Testis (tissue), 2 donors: ENCODE measurements at regions not wholly inside any gene's neighbourhood (a gene's known extent, or its start where the extent isn't known, plus 50 kb on each side); places are given as distances from the start of the nearest gene placed in this dataset.

Experiments used
- DNase-seq: peaks from one replicate; pipeline ENCODE4 v3.0.0-alpha.2; 2019
- H3K27ac ChIP-seq, 2 donors: fragments of 200-600 bp; sonication (generic); one replicate each; pipeline ENCODE4 v1.5.1; 2019
- H3K27me3 ChIP-seq: fragments of 200-600 bp; sonication (generic); one replicate; pipeline ENCODE4 v1.5.1; 2019
- H3K36me3 ChIP-seq: fragments of 200-600 bp; sonication (generic); one replicate; pipeline ENCODE4 v1.5.1; 2017; ENCODE audit warnings: low read depth; ENCODE audit errors: missing control alignments
- H3K4me1 ChIP-seq: fragments of 200-600 bp; sonication (generic); one replicate; pipeline ENCODE4 v1.5.1; 2019
- H3K4me3 ChIP-seq, 2 donors: fragments of 200-600 bp; sonication (generic); one replicate each; pipeline ENCODE4 v1.5.1; 2017 to 2019
- H3K9me3 ChIP-seq: fragments of 200-600 bp; sonication (generic); one replicate; pipeline ENCODE4 v1.5.1; 2017
- POLR2A ChIP-seq: fragments of 450-650 bp; IDR thresholded peaks from one replicate; pipeline ENCODE4 v1.6.1; 2017; ENCODE audit warnings: antibody characterized with exemption, mild to moderate bottlenecking, moderate library complexity
- WGBS, 2 donors: methylation state at CpG; one replicate each; pipeline ENCODE4 v1.1.5; 2018; 5-methylcytosine and 5-hydroxymethylcytosine counted together
- intact Hi-C: fragments of 100-400 bp; cut with DNase I; formaldehyde crosslinking; loops from one replicate; pipeline ENCODE4 v1.15.1; 2023; ENCODE audit warnings: low total_unique reads
- TF ChIP-seq, protein P1 (sequence below), 3 experiments: fragments of 450-650 bp in 2 of 3; fragments of 200-600 bp in 1 of 3; sonication (generic) in 1 of 3; IDR thresholded peaks; one replicate each; pipeline ENCODE4 v1.5.1; 2016 to 2019; ENCODE audit warnings: antibody characterized with exemption in 3 of 3, mild to moderate bottlenecking in 2 of 3, moderate library complexity in 1 of 3

DNA sequence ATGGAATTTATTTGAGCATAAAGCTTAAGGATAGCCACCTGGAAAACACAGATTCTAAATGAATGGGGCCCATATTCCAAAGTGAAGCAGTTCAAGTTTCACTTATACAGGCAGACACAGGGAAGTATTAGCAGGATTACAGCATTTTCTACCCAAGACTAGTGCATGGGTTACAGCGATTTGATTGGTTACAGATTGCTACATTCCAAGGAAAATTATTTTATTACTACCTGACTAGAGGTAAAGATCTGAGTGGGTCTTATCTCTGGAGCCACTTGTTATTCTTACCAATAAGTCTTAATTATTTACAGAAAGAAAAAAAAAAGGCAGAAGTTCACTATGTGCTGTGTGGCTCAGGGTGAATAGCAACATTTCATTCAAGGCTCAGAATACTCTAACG is 87.4 kb upstream of the ITGB1 start:
- Histone ChIP-seq H3K9me3 (no peaks in the 10 kb centered on the region), H3K4me3 (no peak overlapping the region), H3K4me1 (peaks cover 4% of the 10 kb centered on the region), H3K27ac (no peak overlapping the region), H3K36me3 (no peaks in the 10 kb centered on the region), H3K27me3 (no peaks in the 10 kb centered on the region)
- intact Hi-C loops = no loop called here
- TF ChIP-seq POLR2A = no peak
- TF ChIP-seq, protein P1, sequence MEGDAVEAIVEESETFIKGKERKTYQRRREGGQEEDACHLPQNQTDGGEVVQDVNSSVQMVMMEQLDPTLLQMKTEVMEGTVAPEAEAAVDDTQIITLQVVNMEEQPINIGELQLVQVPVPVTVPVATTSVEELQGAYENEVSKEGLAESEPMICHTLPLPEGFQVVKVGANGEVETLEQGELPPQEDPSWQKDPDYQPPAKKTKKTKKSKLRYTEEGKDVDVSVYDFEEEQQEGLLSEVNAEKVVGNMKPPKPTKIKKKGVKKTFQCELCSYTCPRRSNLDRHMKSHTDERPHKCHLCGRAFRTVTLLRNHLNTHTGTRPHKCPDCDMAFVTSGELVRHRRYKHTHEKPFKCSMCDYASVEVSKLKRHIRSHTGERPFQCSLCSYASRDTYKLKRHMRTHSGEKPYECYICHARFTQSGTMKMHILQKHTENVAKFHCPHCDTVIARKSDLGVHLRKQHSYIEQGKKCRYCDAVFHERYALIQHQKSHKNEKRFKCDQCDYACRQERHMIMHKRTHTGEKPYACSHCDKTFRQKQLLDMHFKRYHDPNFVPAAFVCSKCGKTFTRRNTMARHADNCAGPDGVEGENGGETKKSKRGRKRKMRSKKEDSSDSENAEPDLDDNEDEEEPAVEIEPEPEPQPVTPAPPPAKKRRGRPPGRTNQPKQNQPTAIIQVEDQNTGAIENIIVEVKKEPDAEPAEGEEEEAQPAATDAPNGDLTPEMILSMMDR (IDR thresholded peaks at IDR 0.05) = no peak
- 66 to 81% methylated on average over 2 of the region's 2 CpGs for WGBS, 2 donors
- no peak for DNase-seq

DNA sequence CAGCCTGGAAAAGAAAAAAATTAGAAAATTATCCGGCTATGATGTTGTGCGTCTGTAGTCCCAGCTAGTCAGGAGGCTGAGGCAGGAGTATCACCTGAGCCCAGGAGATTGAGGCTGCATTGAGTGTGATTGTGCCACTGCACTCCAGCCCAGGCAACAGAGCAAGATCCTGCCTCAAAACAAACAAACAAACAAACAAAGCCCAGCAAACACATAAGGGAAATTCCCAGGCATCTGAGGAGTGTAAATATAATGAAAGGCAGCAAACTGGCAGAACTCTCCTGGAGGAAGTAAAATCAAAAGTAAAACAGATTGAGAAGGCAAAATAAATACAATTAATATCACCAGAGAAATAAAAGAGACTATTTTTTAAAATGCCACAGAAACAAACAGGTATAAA is 84.5 kb upstream of the ITGB1 start:
- Histone ChIP-seq H3K36me3 (no peaks in the 10 kb centered on the region), H3K27me3 (no peaks in the 10 kb centered on the region), H3K9me3 (no peaks in the 10 kb centered on the region), H3K4me3 (no peak overlapping the region), H3K4me1 (peaks cover 5% of the 10 kb centered on the region), H3K27ac (no peak overlapping the region)
- intact Hi-C loops = no loop called here
- WGBS, 2 donors = 94 to 100% methylated on average over 2 of the region's 2 CpGs
- DNase-seq = no peak
- TF ChIP-seq, protein P1 (IDR thresholded peaks at IDR 0.05) = no peak
- TF ChIP-seq POLR2A = no peak

DNA sequence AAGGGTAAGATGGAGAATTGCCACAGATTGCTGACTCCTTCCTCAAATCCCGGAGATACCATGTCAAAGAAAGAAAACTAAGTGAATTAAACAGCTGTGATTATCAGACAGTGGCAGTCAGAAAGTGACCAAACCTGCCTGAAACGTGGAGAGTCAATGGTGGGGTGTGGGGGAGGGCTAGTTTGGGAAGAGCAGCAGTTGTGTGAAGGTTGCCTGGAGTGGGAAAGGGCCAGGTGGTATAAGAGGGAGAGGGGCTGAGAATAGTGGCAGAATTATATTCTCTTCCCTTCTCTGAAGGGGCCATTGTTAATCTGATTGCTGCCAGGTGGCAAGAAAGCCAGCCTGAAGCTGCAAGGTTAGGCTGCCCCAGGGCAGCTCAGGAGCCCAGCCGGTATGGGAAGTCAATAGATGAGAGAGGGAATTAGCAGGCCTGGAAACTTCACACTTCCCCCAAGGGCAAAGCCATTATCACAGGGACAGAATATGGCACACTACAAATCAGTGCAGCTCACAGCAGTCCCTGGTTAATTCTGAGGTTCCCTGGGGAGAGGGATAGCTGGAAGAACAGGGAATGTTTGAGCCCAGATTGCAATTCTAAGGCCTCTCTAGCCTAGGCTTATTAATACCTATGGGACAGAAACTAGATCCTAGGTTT is 83.9 kb upstream of the ITGB1 start:
- TF ChIP-seq, protein P1 (IDR thresholded peaks at IDR 0.05) = no peak
- no peak for TF ChIP-seq POLR2A
- no peaks in the 10 kb centered on the region for H3K36me3 ChIP-seq
- DNase-seq = no peak
- H3K9me3 ChIP-seq = no peaks in the 10 kb centered on the region
- H3K4me3 ChIP-seq = no peak overlapping the region
- intact Hi-C loops = no loop called here
- no peak overlapping the region for H3K27ac ChIP-seq
- 61 to 84% methylated on average over 2 to 3 of the region's 3 CpGs for WGBS, 2 donors
- H3K27me3 ChIP-seq = no peaks in the 10 kb centered on the region
- H3K4me1 ChIP-seq = peaks cover 5% of the 10 kb centered on the region

DNA sequence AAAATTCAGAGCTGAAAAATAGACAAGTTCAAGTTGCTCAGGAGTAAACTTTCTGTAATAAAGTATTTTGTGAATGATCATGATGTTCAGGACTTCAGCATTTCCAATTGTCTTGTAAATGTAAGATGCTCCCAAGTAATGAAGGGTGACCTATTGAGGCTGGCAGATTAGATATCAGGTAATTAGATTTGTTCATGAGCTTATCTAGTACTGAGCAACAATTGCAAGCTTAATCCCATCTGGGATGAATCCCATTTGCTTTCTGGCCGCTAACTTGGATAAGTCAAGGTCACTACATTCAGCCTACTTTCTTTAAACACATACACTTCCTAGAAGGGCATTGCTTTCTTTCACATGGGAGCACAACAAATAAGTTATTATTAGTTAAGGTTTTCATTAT is 82.4 kb upstream of the ITGB1 start:
- Histone ChIP-seq H3K36me3 (no peaks in the 10 kb centered on the region), H3K4me3 (no peak overlapping the region), H3K4me1 (peaks cover 5% of the 10 kb centered on the region), H3K27me3 (no peaks in the 10 kb centered on the region), H3K9me3 (no peaks in the 10 kb centered on the region), H3K27ac (no peak overlapping the region)
- DNase-seq = no peak
- 26 to 65% methylated on average over 1 of the region's 1 CpG for WGBS, 2 donors
- TF ChIP-seq POLR2A = no peak
- TF ChIP-seq, protein P1 (IDR thresholded peaks at IDR 0.05) = no peak
- intact Hi-C loops = no loop called here

DNA sequence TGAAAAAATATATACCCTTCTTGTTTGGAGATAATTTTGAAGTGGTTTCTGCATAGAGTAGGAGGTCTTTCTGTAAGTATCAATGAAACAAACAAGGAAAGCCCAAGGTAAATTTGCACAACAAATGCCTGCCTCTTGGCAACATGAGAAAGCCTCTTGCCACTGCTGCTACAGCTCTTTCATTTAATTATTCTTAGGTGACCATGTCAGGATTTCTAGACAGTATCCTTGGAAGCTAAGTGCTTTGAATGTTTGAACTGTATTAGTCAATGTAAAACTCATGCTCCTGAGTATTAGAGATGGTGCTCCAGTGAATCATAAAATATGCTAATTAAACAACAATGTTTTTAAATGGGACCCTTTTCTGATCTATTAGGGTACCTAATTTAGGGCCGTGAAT is 81.2 kb upstream of the ITGB1 start:
- no peaks in the 10 kb centered on the region for H3K9me3 ChIP-seq
- DNase-seq = no peak
- H3K27me3 ChIP-seq = no peaks in the 10 kb centered on the region
- intact Hi-C loops = no loop called here
- TF ChIP-seq, protein P1 (IDR thresholded peaks at IDR 0.05) = no peak
- no peak for TF ChIP-seq POLR2A
- H3K4me1 ChIP-seq = peaks cover 5% of the 10 kb centered on the region
- WGBS, 2 donors = 90 to 94% methylated on average over 1 of the region's 1 CpG
- no peak overlapping the region for H3K4me3 ChIP-seq
- no peak overlapping the region for H3K27ac ChIP-seq
- no peaks in the 10 kb centered on the region for H3K36me3 ChIP-seq
